ENCODE measurements at regions not wholly inside any gene's neighbourhood (a gene's known extent, or its start where the extent isn't known, plus 50 kb on each side); places are given as distances from the start of the nearest gene placed in this dataset.
A peak's percentile ranks its signal among the peaks of the same experiment; 100 is the strongest.

DNA sequence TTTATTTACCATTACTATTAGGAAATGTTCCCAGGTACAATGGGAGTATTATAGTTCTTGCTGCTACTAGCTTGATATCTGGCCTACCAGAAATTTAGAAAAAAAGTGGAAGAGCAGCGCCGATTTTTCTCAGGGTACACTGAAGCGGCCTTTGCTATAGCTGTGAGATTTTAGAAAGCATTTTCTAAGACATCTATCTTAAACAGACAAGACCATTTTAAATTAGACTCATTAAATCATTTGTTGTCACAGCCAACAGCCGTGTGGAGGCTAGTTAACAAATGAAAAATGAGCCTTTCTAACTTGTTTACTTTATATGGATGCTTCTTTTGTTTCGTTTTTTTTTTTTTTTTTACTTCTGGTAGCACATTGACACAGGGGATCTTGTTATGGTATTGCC lies 183.2 kb upstream of the ZRANB2 start:
- no peak for DNase-seq (ENCODE audit: low spot score)

DNA sequence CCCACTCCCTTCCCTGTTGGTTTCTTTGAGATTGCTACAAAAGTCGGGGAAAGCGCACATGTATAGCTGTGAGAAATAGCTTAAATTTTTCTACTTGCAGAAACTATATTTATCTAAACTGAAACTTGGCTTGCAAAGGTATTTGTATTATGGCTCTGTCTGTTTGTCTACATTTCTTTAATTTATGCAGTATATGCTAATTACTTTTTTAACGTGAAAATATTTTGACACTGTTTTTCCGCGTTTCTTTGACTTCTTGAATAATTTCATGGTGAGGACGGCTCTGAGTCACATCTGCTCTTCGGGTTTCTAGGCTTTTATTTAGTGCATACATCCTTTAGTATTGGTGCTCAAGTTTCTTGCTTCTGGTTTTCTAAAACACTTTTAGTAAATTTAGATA lies 182.1 kb upstream of the ZRANB2 start:
- no peak for DNase-seq (ENCODE audit: low spot score)

- no peak for DNase-seq (ENCODE audit: low spot score)
Measured at GRCh38 chr1:71252900-71253299, 172.1 kb upstream of the ZRANB2 start.

DNA sequence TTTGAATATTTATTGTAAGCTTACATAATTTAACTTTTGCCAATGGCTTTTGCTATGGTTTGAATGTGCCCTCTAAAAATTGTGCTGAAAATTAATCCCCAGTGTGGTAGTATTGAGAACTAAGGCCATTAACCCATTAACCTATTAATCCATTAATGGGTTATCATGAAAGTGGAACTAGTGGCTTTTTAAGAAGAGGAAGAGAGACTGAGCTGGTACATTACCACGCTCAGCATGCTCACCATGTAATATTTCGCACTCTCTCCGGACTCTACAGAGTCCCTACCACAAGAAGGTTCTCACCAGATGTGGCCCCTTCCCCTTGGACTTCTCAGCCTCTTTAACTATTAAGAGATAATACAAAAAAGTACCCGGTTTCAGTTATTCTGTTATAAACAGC lies 164.4 kb upstream of the ZRANB2 start:
- no peak for DNase-seq (ENCODE audit: low spot score)

GRCh38 chr1:71242239-71242638 lies 161.4 kb upstream of the ZRANB2 start:
- no peak for DNase-seq (ENCODE audit: low spot score)

DNA sequence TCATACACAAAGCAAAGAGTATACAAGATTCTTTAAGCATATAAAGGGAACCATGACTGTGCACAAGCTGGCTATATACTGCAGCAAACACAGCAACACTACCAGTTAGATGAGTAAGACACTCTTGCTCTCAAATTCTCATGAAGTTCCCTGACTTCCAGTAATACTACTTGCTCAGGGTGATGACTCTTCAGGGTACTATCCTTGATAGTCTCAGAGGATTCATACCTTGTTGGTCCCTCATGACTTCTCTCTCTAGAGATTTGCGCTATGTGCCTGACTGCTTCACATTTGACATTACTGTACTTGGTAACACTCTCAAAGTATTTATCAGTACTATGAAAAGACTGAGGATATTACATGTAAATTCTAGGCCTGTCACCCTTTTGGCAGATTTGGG lies 159.8 kb upstream of the ZRANB2 start:
- no peak for DNase-seq (ENCODE audit: low spot score)

DNA sequence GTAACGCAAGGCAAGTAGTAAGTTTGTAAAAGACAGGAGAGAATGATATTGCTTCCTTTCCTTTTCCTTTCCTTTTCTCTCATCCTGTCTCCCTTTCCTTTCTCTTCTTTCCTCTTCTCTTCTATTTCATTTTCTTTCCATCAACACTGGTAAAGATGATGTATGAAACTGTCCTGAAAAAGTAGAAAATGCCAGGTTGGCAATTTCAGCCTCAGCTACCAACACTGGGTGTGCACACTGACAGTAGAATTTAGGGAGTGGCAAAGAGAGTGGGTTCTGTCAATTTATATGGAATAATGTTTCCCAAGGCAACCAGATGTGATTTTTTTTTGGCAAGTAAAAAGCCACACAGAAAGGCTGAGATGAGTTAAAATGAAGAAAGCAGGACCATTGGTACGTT lies 155.7 kb upstream of the ZRANB2 start:
- DNase-seq (ENCODE audit: low spot score) = no peak

- DNase-seq (ENCODE audit: low spot score) = no peak
Measured at GRCh38 chr1:71233645-71234044, 152.8 kb upstream of the ZRANB2 start.

GRCh38 chr1:71232786-71233185 lies 152.0 kb upstream of the ZRANB2 start:
- DNase-seq (ENCODE audit: low spot score) = no peak

DNA sequence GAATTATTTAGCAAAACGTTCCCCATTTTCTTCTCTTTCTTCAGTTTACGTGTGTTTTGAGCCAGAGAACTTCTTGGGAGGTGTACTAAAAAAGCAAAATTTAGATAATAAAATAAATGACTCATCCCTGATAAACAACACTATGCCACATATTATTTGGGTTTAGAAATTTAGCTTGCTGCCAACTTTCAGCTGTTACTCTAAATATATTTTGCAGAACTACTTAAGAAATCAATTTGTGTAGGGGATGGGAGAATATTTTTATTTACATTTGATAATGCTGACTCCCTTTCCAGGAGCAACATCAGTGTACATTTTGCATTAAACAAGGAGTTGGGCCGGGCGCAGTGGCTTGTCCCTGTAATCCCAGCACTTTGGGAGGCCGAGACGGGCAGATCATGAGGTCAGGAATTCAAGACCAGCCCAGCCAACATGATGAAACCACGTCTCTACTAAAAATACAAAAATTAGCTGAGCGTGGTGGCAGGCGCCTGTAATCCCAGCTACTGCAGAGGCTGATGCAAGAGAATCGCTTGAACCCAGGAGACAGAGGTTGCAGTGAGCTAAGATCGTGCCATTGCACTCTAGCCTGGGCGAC lies 151.4 kb upstream of the ZRANB2 start:
- no peak for DNase-seq (ENCODE audit: low spot score)

- DNase-seq (ENCODE audit: low spot score) = no peak
Measured at GRCh38 chr1:71231751-71232150, 150.9 kb upstream of the ZRANB2 start.

DNA sequence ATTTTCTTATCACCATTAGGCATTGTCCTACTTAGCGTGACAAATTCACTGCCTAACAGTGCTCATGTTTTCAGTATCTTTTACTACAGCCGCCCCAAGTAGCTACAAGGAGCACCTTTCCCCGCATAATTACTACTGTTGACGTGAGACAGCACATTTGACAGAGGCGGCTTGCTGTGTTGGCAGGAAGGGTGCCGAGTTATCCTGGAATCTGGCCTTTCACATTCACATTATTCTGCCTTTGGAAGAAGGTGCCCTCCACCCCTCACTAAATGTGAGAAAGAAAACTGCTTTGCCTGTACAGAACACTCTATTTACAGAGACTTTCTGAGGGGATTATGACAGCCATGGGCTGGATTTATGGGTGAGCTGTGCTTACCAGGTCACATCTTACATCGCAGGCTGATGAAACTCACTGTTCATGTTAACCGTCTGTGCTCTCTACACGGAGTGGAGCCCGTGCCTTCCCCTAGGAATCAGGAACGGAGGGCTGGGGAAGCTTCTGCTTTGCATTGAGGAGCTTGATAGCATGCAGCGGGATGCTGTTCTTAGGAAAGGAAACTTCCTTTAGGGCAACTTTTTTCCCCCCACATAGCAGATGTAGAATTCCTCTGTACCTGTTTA lies 148.0 kb upstream of the ZRANB2 start:
- no peak for DNase-seq (ENCODE audit: low spot score)

GRCh38 chr1:71228241-71228640 lies 147.4 kb upstream of the ZRANB2 start:
- no peak for DNase-seq (ENCODE audit: low spot score)

- no peak for DNase-seq (ENCODE audit: low spot score)
Measured at GRCh38 chr1:71224741-71225377, 144.0 kb upstream of the ZRANB2 start.

DNA sequence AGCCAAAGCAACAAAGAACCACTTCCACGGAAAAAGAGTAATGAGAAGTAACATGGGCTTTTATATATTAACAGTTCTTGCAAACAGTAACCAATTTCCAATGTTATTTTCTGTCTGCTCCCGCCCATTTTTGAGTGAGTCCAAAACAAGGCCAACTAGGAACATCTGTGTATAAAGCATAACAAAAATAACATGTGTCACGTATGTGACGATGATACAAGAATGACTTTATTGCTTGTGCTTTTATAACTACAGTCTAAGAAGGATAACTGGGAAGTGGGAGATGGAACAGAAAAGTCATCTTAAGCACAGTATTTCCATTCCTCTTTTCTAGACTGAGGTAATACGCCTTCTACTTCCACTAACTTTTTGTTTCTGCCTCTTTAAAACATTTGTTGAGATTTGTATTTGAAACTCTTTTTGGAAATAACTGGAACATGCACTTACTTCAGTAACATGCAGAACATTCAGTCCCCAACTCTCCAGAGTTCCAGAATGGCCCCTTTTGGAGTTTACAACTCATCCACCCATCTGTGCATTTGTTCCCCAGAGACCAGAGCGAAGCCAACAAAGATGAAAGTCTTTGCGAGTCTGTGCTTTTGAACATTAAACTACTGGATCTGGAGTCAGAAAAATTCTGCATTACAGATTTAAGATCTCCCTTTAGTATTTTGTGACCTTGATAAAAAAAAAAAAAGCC lies 143.0 kb upstream of the ZRANB2 start:
- DNase-seq (ENCODE audit: low spot score) = no peak

DNA sequence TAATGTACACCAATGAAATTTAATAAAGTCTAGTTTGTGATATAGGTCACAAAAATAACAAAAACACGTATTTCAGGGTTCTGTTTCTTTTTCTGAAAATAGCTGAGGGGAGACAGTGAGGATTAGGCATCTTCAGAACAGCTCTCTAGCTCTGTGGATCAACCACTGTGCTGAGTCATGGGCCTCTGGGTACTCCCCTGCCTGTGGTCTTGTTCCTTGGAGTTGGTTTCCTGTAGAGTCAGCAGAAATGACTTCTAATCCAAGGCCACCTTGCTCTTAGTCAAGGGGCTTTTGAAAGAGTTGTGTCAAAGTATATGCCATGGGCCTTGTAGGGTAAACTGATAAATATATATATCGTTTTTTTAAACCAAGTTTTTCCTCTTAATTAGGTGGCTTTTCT lies 141.8 kb upstream of the ZRANB2 start:
- DNase-seq (ENCODE audit: low spot score) = no peak

- DNase-seq (ENCODE audit: low spot score) = no peak
Measured at GRCh38 chr1:71210718-71211117, 129.9 kb upstream of the ZRANB2 start.

- DNase-seq (ENCODE audit: low spot score) = no peak
Measured at GRCh38 chr1:71203241-71203640, 122.4 kb upstream of the ZRANB2 start.

DNA sequence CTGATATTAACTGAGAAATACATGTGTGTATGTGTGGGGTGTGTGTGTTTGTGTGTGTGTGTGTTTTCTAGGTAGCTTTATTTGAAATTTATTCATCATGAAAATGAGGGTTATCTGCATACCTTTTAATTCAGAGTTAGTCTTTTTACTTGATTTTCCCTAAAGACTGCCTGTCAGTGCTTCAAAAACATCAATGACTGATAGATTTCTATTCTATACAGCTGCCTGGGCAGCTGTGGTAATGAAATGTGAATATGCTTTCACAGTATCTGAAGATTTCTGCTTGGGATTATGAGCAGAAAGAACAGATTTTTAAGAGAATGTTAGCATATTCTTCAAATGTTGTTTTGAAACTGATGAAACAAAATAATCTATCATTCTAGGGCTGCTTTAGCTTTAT lies 119.7 kb upstream of the ZRANB2 start:
- no peak for DNase-seq (ENCODE audit: low spot score)

DNA sequence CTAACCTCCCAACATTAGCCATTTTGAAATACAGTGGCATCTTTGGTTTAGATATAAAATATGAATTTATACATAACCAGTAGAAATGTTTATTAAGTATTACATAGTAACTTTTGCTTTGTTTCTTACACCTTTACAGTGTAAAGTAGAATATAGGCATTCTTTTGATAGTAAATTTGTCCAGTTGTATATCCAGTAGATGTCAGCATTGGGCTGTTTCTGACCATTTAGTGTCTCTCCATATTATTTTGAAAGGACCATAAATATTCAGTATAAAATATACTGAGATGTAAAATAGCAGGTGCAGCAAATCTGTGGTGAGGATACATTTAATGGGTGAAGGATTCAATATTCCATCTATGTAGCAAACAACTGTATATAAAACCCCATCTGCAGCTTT lies 115.8 kb upstream of the ZRANB2 start:
- peak; percentile 51 for DNase-seq (ENCODE audit: low spot score)

DNA sequence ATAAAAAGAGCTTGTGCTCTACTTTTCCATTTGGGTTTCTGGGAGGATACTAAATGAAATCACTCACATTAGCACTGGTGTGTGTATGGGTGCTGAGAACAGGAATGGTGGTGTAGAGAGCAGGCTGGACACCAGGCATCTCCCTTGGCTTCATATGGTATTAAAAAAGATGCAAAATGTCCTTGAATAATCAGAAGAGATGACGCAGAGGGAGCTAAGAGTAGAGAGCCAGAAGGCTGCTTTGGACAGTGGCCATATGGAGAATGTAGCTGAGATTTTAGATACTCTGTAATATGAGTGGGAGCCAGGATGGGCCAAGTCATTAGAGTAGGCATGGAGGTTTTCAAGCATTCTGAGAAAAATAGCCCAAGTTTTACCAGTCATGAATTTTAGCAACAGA lies 112.3 kb upstream of the ZRANB2 start:
- DNase-seq (ENCODE audit: low spot score) = no peak

GRCh38 chr1:71191520-71191919 lies 110.7 kb upstream of the ZRANB2 start:
- DNase-seq (ENCODE audit: low spot score) = no peak

GRCh38 chr1:71190843-71191242 lies 110.0 kb upstream of the ZRANB2 start:
- DNase-seq (ENCODE audit: low spot score) = no peak
